Gastroesophageal sphincter (tissue), 3 donors: ENCODE measurements at regions not wholly inside any gene's neighbourhood (a gene's known extent, or its start where the extent isn't known, plus 50 kb on each side); places are given as distances from the start of the nearest gene placed in this dataset.

Source experiments
- POLR2A ChIP-seq, 2 donors: fragments of 450-650 bp; IDR thresholded peaks; one replicate each; pipeline ENCODE4 v1.6.1; 2017; ENCODE audit warnings: antibody characterized with exemption in 2 of 2, mild to moderate bottlenecking in 2 of 2, moderate library complexity in 1 of 2
- POLR2AphosphoS5 ChIP-seq: sonication (generic); formaldehyde crosslinking; IDR thresholded peaks from one replicate; pipeline ENCODE4 v1.6.1; 2017; ENCODE audit warnings: antibody characterized with exemption
- TF ChIP-seq, protein P1 (sequence below), 4 experiments: fragments of 200-600 bp in 2 of 4; fragments of 450-650 bp in 2 of 4; sonication (generic) in 1 of 4; IDR thresholded peaks; one replicate each; pipeline ENCODE4 v1.5.1; 2017 to 2019; ENCODE audit warnings: antibody characterized with exemption in 4 of 4, mild to moderate bottlenecking in 2 of 4, moderate library complexity in 2 of 4

GRCh38 chr7:64431838-64432237, 118.1 kb downstream of the ZNF736 start:
- TF ChIP-seq, protein P1, sequence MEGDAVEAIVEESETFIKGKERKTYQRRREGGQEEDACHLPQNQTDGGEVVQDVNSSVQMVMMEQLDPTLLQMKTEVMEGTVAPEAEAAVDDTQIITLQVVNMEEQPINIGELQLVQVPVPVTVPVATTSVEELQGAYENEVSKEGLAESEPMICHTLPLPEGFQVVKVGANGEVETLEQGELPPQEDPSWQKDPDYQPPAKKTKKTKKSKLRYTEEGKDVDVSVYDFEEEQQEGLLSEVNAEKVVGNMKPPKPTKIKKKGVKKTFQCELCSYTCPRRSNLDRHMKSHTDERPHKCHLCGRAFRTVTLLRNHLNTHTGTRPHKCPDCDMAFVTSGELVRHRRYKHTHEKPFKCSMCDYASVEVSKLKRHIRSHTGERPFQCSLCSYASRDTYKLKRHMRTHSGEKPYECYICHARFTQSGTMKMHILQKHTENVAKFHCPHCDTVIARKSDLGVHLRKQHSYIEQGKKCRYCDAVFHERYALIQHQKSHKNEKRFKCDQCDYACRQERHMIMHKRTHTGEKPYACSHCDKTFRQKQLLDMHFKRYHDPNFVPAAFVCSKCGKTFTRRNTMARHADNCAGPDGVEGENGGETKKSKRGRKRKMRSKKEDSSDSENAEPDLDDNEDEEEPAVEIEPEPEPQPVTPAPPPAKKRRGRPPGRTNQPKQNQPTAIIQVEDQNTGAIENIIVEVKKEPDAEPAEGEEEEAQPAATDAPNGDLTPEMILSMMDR (IDR thresholded peaks at IDR 0.05) = no peak
- TF ChIP-seq POLR2A (IDR thresholded peaks at IDR 0.05) (no peak), POLR2AphosphoS5 (no peak)
